Spleen (tissue), 11 donors: ENCODE measurements at regions not wholly inside any gene's neighbourhood (a gene's known extent, or its start where the extent isn't known, plus 50 kb on each side); places are given as distances from the start of the nearest gene placed in this dataset.

Experiments used
- DNase-seq: peaks from one replicate; pipeline ENCODE4 v3.0.0-alpha.2; 2020
- H3K27ac ChIP-seq, 8 donors: fragments of 200-600 bp; sonication (generic) in 7 of 8; 1 replicate in 4 of 8; 2 replicates in 4 of 8; pipeline versions ENCODE4 v1.5.0 to v1.8.0; 2016 to 2021; ENCODE audit warnings: inconsistent platforms in 4 of 8, mild to moderate bottlenecking in 4 of 8, moderate library complexity in 1 of 8
- H3K27me3 ChIP-seq, 7 donors: fragments of 200-600 bp; sonication (generic) in 6 of 7; replicated peaks in 1 of 7; 1 replicate in 4 of 7; 2 replicates in 3 of 7; pipeline versions ENCODE4 v1.5.0 to v1.8.0; 2016 to 2021; ENCODE audit warnings: inconsistent platforms in 3 of 7, mild to moderate bottlenecking in 1 of 7
- H3K36me3 ChIP-seq, 6 donors: fragments of 200-600 bp; sonication (generic) in 5 of 6; 1 replicate in 4 of 6; 2 replicates in 2 of 6; pipeline versions ENCODE4 v1.5.0 to v1.8.0; 2016 to 2021; ENCODE audit warnings: inconsistent platforms in 2 of 6
- H3K4me1 ChIP-seq, 6 donors: fragments of 200-600 bp; sonication (generic) in 5 of 6; 1 replicate in 3 of 6; 2 replicates in 3 of 6; pipeline versions ENCODE4 v1.5.0 to v1.8.0; 2016 to 2021; ENCODE audit warnings: inconsistent platforms in 3 of 6
- H3K4me3 ChIP-seq, 8 donors: fragments of 200-600 bp; sonication (generic) in 7 of 8; 1 replicate in 4 of 8; 2 replicates in 4 of 8; pipeline versions ENCODE4 v1.5.0 to v1.8.0; 2016 to 2021; ENCODE audit warnings: inconsistent platforms in 4 of 8, mild to moderate bottlenecking in 4 of 8, moderate library complexity in 2 of 8
- H3K9me3 ChIP-seq, 8 donors: fragments of 200-600 bp; sonication (generic) in 7 of 8; 1 replicate in 4 of 8; 2 replicates in 4 of 8; pipeline versions ENCODE4 v1.5.0 to v1.8.0; 2016 to 2021; ENCODE audit warnings: inconsistent platforms in 4 of 8
- POLR2A ChIP-seq, 3 donors: fragments of 450-650 bp; IDR thresholded peaks; one replicate each; pipeline ENCODE4 v1.5.1; 2017; ENCODE audit warnings: antibody characterized with exemption in 3 of 3, mild to moderate bottlenecking in 1 of 3
- POLR2AphosphoS5 ChIP-seq, 3 donors: sonication (generic); formaldehyde crosslinking; IDR thresholded peaks; one replicate each; pipeline ENCODE4 v1.5.1; 2017; ENCODE audit warnings: antibody characterized with exemption in 3 of 3
- whole genome bisulfite sequencing, 5 donors: extraction: QIAGEN DNeasy Blood & Tissue Kit in 3 of 5; methylation state at CpG; one replicate each; pipeline versions ENCODE4 v1.1.5 to v1.1.7; 2013 to 2018; 5-methylcytosine and 5-hydroxymethylcytosine counted together
- intact Hi-C: fragments of 100-400 bp; cut with DNase I; formaldehyde crosslinking; loops from one replicate; pipeline ENCODE4 v1.15.0; 2023; ENCODE audit warnings: low total_unique reads
- TF ChIP-seq, protein P1 (sequence below), 11 experiments: fragments of 200-600 bp in 7 of 11; fragments of 450-650 bp in 4 of 11; sonication (generic) in 4 of 11; IDR thresholded peaks in 8 of 11; conservative IDR thresholded peaks in 3 of 11; 1 replicate in 7 of 11; 2 replicates in 4 of 11; pipeline versions ENCODE4 v1.4.0 to v1.8.0; 2016 to 2021; ENCODE audit warnings: antibody characterized with exemption in 11 of 11, inconsistent platforms in 4 of 11, mild to moderate bottlenecking in 1 of 11
- donor health status: healthy with polysubstance abuse.
- donor health status: DM: no; HTN: no; CAD: no; lungs with moderate emphysema.
- donor health status: DM: no; HTN: no; CAD: no.
- donor health status: Bipolar disorder and iron deficiency.
- donor health status: healthy.
- donor health status: DM: no; HTN: no; CAD: no.
- donor health status: DM: yes; HTN: yes; CAD: no.

DNA sequence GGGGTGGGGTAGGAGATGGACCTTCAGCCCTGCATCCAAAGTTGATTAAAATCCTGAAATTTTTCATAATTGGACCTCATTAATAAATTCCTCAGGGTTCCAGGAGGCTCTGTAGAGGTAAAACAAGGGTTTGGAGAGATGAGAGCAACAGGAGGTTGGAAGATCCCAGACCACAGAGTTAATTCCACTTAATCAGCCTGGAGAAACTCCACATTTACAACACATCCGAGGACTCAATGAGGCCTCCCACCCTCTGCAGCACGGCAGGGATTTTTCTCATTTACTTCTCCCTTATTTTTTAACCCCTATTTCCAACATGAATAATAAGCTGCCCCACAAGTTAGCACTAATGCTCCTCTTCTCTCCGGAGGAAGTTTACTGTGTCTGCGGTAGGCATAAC is 165.0 kb upstream of the MAP3K1 start:
- no peak overlapping the region for H3K4me3 ChIP-seq
- WGBS, 5 donors: 83 to 96% (median 91%) methylated on average over 4 of the region's 4 CpGs
- H3K27me3 ChIP-seq: no peaks in the 10 kb centered on the region
- intact Hi-C loops: no loop called here
- DNase-seq: no peak
- TF ChIP-seq, protein P1, sequence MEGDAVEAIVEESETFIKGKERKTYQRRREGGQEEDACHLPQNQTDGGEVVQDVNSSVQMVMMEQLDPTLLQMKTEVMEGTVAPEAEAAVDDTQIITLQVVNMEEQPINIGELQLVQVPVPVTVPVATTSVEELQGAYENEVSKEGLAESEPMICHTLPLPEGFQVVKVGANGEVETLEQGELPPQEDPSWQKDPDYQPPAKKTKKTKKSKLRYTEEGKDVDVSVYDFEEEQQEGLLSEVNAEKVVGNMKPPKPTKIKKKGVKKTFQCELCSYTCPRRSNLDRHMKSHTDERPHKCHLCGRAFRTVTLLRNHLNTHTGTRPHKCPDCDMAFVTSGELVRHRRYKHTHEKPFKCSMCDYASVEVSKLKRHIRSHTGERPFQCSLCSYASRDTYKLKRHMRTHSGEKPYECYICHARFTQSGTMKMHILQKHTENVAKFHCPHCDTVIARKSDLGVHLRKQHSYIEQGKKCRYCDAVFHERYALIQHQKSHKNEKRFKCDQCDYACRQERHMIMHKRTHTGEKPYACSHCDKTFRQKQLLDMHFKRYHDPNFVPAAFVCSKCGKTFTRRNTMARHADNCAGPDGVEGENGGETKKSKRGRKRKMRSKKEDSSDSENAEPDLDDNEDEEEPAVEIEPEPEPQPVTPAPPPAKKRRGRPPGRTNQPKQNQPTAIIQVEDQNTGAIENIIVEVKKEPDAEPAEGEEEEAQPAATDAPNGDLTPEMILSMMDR (IDR thresholded peaks at IDR 0.05 in 8 of 11, conservative IDR thresholded peaks at IDR 0.05 in 3 of 11): no peak
- TF ChIP-seq POLR2AphosphoS5 (IDR thresholded peaks at IDR 0.05): no peak
- TF ChIP-seq POLR2A (IDR thresholded peaks at IDR 0.05): no peak
- H3K27ac ChIP-seq: no peak overlapping the region
- no peaks in the 10 kb centered on the region for H3K9me3 ChIP-seq
- H3K4me1 ChIP-seq: peaks cover 0 to 10% (median 2%) of the 10 kb centered on the region in 6 donors
- H3K36me3 ChIP-seq: no peaks in the 10 kb centered on the region

DNA sequence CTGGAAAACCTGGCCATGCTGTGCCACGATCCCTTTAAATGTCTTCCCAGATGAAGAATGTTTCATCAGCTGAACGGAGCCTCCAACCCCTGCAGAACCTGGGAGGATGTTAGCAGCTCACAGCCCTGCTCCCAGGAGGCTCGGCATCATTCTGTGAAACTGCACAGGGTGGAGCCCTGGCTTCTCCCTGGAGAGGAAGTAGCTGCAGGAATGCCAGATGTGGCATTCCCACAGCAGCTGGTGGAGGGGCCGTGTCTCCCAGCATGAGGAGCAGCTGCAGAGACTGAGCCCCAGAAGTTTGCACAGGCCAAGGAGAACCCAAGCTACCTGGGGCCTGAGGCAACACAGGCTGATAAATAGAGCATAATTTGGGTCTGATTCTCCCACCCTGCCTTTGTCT is 165.8 kb upstream of the MAP3K1 start:
- Histone ChIP-seq H3K9me3 (no peaks in the 10 kb centered on the region), H3K4me3 (no peak overlapping the region), H3K4me1 (peaks cover 0 to 10% (median 2%) of the 10 kb centered on the region in 6 donors), H3K36me3 (no peaks in the 10 kb centered on the region), H3K27me3 (no peaks in the 10 kb centered on the region), H3K27ac (no peak overlapping the region)
- intact Hi-C loops: no loop called here
- TF ChIP-seq, protein P1 (IDR thresholded peaks at IDR 0.05 in 8 of 11, conservative IDR thresholded peaks at IDR 0.05 in 3 of 11): no peak
- no peak for TF ChIP-seq POLR2AphosphoS5 (IDR thresholded peaks at IDR 0.05)
- no peak for TF ChIP-seq POLR2A (IDR thresholded peaks at IDR 0.05)
- no peak for DNase-seq
- 48 to 75% (median 65%) methylated on average over 4 of the region's 4 CpGs for WGBS, 5 donors

DNA sequence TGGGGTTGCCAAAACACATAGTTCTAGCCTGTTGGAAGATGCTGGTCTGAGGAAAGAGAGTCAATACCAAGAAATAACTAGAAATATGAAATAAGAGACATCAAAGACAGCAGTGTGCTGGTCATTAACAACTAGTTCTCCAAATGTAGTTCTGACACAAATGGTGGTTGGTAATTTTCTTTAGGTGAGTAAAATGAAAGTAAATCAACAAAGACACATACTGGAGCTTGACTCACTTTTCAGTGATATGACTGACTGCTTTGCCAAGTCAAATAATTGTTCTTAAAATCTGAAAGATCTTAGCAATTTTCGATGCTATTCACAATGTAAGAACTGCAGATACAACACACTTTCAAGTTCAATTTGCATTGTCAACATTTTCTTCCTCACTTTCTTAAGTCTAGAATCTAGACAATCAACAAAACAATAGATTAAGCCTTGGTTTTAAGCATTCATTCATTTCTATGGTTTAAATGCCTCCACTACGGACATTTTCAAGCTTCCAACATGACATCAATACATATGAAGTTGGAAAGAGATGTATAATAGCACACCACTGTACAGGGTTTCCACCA is 166.8 kb upstream of the MAP3K1 start:
- TF ChIP-seq, protein P1 (IDR thresholded peaks at IDR 0.05 in 8 of 11, conservative IDR thresholded peaks at IDR 0.05 in 3 of 11): no peak
- TF ChIP-seq POLR2AphosphoS5 (IDR thresholded peaks at IDR 0.05) (no peak), POLR2A (IDR thresholded peaks at IDR 0.05) (no peak)
- Histone ChIP-seq H3K9me3 (no peaks in the 10 kb centered on the region), H3K4me1 (peaks cover 0 to 10% (median 2%) of the 10 kb centered on the region in 6 donors), H3K36me3 (no peaks in the 10 kb centered on the region), H3K27ac (no peak overlapping the region), H3K27me3 (no peaks in the 10 kb centered on the region), H3K4me3 (no peak overlapping the region)
- DNase-seq: no peak
- 90 to 99% (median 95%) methylated on average over 2 of the region's 2 CpGs for WGBS, 5 donors
- intact Hi-C loops: no loop called here

DNA sequence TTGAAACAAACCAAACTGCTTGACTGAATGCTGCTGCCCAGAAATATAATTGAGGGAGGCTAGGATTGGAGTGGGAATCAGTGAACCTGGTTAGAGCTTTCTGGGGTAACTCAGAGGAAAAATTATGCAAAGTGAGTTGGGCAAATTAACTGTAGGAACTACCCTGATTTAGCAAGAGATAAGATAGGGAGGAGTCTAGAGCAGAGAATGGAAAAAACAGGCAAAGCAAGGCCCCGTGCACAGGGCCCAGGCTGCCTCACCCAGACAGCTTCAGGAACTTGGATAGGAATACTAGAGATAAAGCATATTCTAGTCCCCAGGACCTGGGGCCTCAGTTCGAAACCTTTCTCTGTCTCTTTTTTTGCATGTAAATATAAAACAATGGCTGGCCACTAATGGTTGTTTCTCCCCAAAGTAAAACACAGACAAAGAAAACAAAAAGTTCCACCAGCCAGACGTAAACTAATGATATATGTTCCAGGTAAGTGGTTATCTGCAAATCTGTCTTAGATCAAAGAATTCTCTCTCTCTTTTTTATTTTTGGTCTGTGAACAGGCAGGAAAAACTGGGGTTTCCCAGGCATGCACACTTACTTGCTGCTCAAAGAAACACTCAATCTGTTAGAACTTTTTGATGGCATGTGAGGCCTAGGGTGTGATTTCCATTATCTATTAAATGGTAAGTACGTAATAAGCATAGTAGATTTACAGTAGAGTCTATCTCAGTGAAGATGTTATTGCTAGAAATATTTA is 168.1 kb upstream of the MAP3K1 start:
- WGBS, 5 donors: 69 to 79% (median 73%) methylated on average over 4 of the region's 4 CpGs
- H3K36me3 ChIP-seq: no peaks in the 10 kb centered on the region
- no peaks in the 10 kb centered on the region for H3K9me3 ChIP-seq
- intact Hi-C loops: no loop called here
- TF ChIP-seq POLR2A (IDR thresholded peaks at IDR 0.05) (no peak), POLR2AphosphoS5 (IDR thresholded peaks at IDR 0.05) (no peak)
- TF ChIP-seq, protein P1 (IDR thresholded peaks at IDR 0.05 in 8 of 11, conservative IDR thresholded peaks at IDR 0.05 in 3 of 11): no peak
- no peaks in the 10 kb centered on the region for H3K27me3 ChIP-seq
- no peak overlapping the region for H3K27ac ChIP-seq
- no peak for DNase-seq
- H3K4me1 ChIP-seq: peaks cover 0 to 10% (median 2%) of the 10 kb centered on the region in 6 donors
- no peak overlapping the region for H3K4me3 ChIP-seq
